Ecto neural progenitor cell (in vitro differentiated cells): ENCODE measurements at regions not wholly inside any gene's neighbourhood (a gene's known extent, or its start where the extent isn't known, plus 50 kb on each side); places are given as distances from the start of the nearest gene placed in this dataset.

Experiments
- DNase-seq: peaks from one replicate; pipeline ENCODE4 v3.0.0-alpha.2; 2018; ENCODE audit warnings: low spot score

DNA sequence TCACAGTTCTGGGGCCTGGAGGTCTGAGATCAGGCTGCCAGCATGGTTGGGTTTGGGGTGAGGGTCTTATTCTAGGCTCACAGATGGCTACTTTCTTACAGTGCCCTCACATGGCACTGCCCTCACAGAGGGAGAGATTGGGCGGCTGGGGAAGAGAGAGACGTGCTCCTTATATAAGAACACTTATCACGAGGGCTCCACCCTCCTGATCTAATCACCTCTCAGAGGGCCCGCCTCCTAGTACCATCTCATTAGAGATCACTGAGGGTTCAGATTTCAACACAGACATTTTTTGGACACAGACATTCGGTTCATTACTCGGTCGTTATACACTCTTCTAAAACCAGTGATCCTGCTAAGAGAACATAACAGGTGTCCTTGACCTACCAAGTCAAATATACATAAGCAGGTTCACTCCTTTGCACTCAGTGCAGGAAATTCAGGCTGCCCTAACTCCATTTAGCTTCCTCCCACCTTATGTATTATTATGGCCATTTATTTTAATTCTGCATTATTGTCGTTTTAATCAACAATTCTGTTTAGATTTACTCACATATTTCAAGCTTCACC, 121.7 kb downstream of the ICE1 start:
- no peak for DNase-seq

DNA sequence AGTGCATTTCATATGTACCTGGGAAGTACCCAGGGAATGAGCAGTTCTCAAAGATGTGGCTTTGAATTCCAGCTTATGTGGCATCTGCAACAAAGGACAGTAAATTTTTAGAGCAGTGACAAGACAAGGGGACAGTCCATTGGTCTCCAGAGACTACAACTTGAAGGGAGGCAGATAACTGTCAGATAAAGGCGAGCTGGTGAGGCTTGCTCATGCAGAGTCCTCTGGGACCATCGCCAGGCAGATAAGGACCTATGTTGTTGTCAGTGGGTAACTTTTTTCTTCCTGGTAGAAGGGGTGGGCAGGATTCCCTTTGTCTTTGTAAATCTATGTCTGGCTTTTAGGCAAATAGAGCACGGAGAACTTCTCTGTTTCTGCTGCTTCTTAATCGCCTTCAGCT, 120.2 kb downstream of the ICE1 start:
- no peak for DNase-seq

- DNase-seq = no peak
These were observed 117.6 kb downstream of the ICE1 start for GRCh38 chr5:5540065-5540464.
